ENCODE measurements at regions not wholly inside any gene's neighbourhood (a gene's known extent, or its start where the extent isn't known, plus 50 kb on each side); places are given as distances from the start of the nearest gene placed in this dataset.

DNA sequence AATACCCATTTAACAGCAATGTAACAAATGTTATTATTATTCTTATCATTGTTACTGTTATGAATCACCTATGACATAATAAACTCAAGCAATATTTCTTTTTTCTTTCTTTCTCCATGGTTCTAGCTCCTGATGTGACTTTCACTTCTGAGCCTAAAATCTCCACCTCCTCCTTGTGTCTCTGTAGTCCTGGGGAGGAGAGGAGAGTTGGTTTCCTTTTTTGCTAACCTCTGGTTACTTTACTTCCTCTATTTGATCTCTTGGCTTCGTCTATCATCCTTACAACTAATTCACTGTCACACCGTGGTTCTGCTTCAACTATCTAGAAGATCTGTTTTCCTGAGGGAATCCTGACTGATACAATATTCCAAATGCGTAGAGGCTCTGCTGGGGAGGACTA, 456.6 kb downstream of the VRK1 start:
- TF ChIP-seq POLR2AphosphoS5 (IDR thresholded peaks at IDR 0.05), result no peak
- no peak for TF ChIP-seq POLR2A (IDR thresholded peaks at IDR 0.05)
- no peak for TF ChIP-seq CTCF (IDR thresholded peaks at IDR 0.05)
- intact Hi-C loops (cut with DNase I; ENCODE audit: low total_unique reads), result no loop called here
- DNase-seq (ENCODE audit: low spot score in 2 of 2), result no peak

GRCh38 chr14:97262336-97262735, 465.2 kb downstream of the VRK1 start:
- Histone ChIP-seq H3K4me3 (no peak overlapping the region), H3K27ac (no peak overlapping the region), H3K27me3 (no peaks in the 10 kb centered on the region), H3K4me1 (no peaks in the 10 kb centered on the region), H3K36me3 (no peaks in the 10 kb centered on the region), H3K9me3 (no peaks in the 10 kb centered on the region)
- no peak for TF ChIP-seq CTCF (IDR thresholded peaks at IDR 0.05)
- no peak for TF ChIP-seq POLR2A (IDR thresholded peaks at IDR 0.05)
- TF ChIP-seq POLR2AphosphoS5 (IDR thresholded peaks at IDR 0.05), result no peak
- intact Hi-C loops (cut with DNase I; ENCODE audit: low total_unique reads), result no loop called here
- no peak for DNase-seq (ENCODE audit: low spot score in 2 of 2)

More for the DNA sequence above, 456.6 kb downstream of the VRK1 start:
- Histone ChIP-seq H3K9me3 (no peaks in the 10 kb centered on the region), H3K4me3 (no peak overlapping the region), H3K27me3 (peaks cover 0 to 5% of the 10 kb centered on the region in 2 donors), H3K36me3 (no peaks in the 10 kb centered on the region), H3K27ac (no peak overlapping the region), H3K4me1 (no peaks in the 10 kb centered on the region)

- no peak overlapping the region for H3K27ac ChIP-seq
- DNase-seq (ENCODE audit: low spot score in 2 of 2), result no peak
- intact Hi-C loops (cut with DNase I; ENCODE audit: low total_unique reads), result no loop called here
- no peak overlapping the region for H3K4me3 ChIP-seq
- H3K9me3 ChIP-seq, result no peaks in the 10 kb centered on the region
- no peaks in the 10 kb centered on the region for H3K27me3 ChIP-seq
- H3K36me3 ChIP-seq, result no peaks in the 10 kb centered on the region
- H3K4me1 ChIP-seq, result no peaks in the 10 kb centered on the region
- TF ChIP-seq CTCF (IDR thresholded peaks at IDR 0.05) (no peak), POLR2AphosphoS5 (IDR thresholded peaks at IDR 0.05) (no peak), POLR2A (IDR thresholded peaks at IDR 0.05) (no peak)
Observed at GRCh38 chr14:97264516-97265230, 467.5 kb downstream of the VRK1 start.

- DNase-seq (ENCODE audit: low spot score in 2 of 2), result no peak
- no peaks in the 10 kb centered on the region for H3K36me3 ChIP-seq
- intact Hi-C loops (cut with DNase I; ENCODE audit: low total_unique reads), result no loop called here
- H3K27ac ChIP-seq, result no peak overlapping the region
- no peaks in the 10 kb centered on the region for H3K4me1 ChIP-seq
- H3K9me3 ChIP-seq, result no peaks in the 10 kb centered on the region
- H3K4me3 ChIP-seq, result no peak overlapping the region
- no peaks in the 10 kb centered on the region for H3K27me3 ChIP-seq
- TF ChIP-seq CTCF (IDR thresholded peaks at IDR 0.05) (no peak), POLR2AphosphoS5 (IDR thresholded peaks at IDR 0.05) (no peak), POLR2A (IDR thresholded peaks at IDR 0.05) (no peak)
Observed at GRCh38 chr14:97266653-97267052, 469.5 kb downstream of the VRK1 start.

- no peak for DNase-seq (ENCODE audit: low spot score in 2 of 2)
- no peak overlapping the region for H3K27ac ChIP-seq
- H3K36me3 ChIP-seq, result no peaks in the 10 kb centered on the region
- no peaks in the 10 kb centered on the region for H3K27me3 ChIP-seq
- intact Hi-C loops (cut with DNase I; ENCODE audit: low total_unique reads), result no loop called here
- TF ChIP-seq POLR2AphosphoS5 (IDR thresholded peaks at IDR 0.05) (no peak), POLR2A (IDR thresholded peaks at IDR 0.05) (no peak), CTCF (IDR thresholded peaks at IDR 0.05) (no peak)
- H3K9me3 ChIP-seq, result no peaks in the 10 kb centered on the region
- no peaks in the 10 kb centered on the region for H3K4me1 ChIP-seq
- no peak overlapping the region for H3K4me3 ChIP-seq
Observed at GRCh38 chr14:97267509-97267908, 470.3 kb downstream of the VRK1 start.

Data from breast epithelium (tissue), 4 donors.